ENCODE measurements at regions not wholly inside any gene's neighbourhood (a gene's known extent, or its start where the extent isn't known, plus 50 kb on each side); places are given as distances from the start of the nearest gene placed in this dataset.

DNA sequence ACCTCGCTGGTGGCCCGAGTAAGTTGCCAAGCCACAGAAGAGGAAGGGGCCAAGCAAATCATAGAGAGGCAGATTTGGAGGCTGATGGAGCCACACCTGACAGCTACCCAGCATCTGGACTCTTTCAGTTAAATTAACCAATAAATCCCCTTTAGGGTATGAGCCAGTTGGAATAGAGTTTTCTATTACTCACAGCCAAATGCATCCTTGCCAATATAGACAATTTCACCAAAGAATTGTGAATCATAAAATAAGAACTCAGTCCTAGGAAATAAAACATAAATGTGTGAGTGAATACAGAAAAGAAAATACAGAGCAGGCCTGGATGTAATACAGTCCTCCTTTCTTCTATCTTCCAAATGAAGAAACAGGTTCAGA, 161.6 kb upstream of the ANKRD28 start:
- TF ChIP-seq, protein P1, sequence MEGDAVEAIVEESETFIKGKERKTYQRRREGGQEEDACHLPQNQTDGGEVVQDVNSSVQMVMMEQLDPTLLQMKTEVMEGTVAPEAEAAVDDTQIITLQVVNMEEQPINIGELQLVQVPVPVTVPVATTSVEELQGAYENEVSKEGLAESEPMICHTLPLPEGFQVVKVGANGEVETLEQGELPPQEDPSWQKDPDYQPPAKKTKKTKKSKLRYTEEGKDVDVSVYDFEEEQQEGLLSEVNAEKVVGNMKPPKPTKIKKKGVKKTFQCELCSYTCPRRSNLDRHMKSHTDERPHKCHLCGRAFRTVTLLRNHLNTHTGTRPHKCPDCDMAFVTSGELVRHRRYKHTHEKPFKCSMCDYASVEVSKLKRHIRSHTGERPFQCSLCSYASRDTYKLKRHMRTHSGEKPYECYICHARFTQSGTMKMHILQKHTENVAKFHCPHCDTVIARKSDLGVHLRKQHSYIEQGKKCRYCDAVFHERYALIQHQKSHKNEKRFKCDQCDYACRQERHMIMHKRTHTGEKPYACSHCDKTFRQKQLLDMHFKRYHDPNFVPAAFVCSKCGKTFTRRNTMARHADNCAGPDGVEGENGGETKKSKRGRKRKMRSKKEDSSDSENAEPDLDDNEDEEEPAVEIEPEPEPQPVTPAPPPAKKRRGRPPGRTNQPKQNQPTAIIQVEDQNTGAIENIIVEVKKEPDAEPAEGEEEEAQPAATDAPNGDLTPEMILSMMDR (IDR thresholded peaks at IDR 0.05) = no peak
- TF ChIP-seq EZH2 (IDR thresholded peaks at IDR 0.05; ENCODE audit: borderline replicate concordance, insufficient read depth, low read depth, low read length, poor library complexity, severe bottlenecking) = no peak
